Daoy (cell line): ENCODE measurements at regions not wholly inside any gene's neighbourhood (a gene's known extent, or its start where the extent isn't known, plus 50 kb on each side); places are given as distances from the start of the nearest gene placed in this dataset.
"Not testable (repeated sequence)": the region's sequence is repeated elsewhere in the genome, so short reads cannot be mapped to it uniquely, and the experiment has no call there.

Source experiments
- DNase-seq: peaks from one replicate; pipeline ENCODE4 v3.0.0-alpha.2; 2015; ENCODE audit warnings: low read depth

DNA sequence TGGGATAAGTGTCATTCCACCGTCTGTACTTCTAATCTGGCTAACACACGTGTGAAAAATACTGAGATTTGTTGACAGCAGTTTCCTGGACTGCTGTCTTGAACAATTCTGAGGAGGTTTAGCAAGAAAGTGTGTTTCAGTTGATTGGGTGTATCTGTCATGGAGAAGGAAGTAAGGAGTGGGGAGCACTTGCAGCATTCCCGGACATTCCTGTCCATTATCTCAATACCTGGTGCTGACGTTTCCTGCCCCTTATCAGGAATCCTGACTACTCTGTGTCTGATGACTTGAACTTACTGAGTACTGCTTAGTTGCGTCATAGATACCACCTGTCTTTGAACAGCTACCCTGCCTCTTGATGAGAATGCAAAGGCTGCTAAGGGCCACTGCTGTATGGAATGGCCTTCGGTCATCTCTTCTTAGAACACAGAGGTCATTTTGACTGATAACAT lies 72.0 kb upstream of the VKORC1L1 start:
- no peak for DNase-seq

DNA sequence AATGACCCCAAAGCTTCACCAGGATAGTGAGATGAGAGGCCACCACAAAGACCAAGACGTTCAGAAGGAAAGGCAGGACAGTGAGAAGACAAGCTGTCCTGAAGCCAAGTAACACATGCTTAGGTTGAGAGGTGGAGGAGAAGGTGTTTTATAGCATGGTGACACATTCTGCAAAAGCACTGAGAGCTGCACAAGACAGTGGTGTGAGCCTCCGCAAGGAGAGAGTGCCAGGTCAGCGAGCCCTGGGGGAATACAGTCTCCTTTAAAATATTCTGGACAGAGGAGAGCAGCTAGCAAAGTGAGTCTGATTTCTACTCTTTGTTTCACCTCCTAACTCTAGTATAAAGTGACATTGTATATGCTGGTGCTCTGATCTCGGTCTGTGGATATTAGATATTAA lies 68.0 kb upstream of the VKORC1L1 start:
- no peak for DNase-seq

DNA sequence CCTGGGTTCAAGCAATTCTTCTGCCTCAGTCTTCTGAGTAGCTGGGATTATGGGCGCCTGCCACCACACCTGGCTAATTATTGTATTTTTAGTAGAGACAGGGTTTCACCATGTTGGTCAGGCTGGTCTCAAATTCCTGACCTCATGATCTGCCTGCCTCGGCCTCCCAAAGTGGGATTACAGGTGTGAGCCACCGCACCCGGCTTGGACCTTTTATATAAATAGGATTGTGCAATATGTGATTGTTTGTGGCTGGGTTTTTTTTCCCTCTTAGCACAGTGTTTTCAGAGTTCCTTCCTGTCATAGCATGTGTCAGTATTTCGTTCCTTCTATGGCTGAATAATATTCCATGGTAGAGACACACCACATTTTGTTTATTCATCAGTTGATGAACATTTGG lies 65.8 kb upstream of the VKORC1L1 start:
- DNase-seq, result not testable (repeated sequence)

DNA sequence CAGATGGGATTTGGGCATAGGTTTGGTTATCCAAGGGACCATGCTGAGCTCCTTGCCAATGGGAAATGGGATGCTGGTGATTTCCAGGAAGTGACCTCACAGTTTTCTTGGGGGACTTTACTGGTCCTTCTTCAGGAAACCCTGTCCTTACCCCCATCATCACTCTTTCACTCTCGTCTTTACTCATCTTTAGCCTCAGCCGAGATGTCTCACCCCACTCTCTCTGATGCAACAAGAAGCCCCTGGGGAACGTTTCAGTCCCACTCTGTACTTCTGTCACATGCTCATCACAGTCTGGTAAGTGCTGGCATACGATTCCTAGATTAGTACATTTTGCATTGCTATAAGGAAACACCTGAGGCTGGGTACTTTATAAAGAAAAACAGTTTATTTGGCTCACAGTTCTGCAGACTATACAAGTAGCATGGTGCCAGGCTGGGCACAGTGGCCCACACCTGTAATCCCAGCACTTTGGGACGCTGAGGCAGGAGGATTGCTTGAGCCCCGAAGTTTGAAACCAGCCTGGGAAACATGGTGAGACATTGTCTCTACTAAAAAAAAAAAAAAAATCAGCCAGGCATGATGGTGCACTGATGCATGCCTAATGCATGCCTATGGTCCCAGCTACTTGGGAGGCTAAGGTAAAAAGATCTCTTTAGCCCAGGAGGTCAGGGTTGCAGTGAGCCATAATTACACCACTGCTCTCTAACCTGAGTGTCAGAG lies 63.5 kb upstream of the VKORC1L1 start:
- DNase-seq, result no peak

DNA sequence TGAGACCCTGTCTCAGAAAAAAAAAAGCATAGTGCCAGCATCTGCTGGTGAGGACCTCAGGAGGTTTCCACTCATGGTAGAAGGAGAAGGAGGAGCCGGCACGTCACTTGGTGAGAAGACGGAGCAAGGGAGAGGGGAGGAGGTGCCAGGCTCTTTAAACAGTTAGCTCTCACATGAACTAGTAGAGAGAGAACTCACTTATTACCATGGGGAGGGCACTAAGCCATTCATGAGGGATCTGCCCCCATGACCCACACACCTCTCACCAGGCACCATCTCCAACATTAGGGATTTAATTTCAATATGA lies 62.9 kb upstream of the VKORC1L1 start:
- no peak for DNase-seq

- DNase-seq, result no peak
These were observed 60.6 kb upstream of the VKORC1L1 start for GRCh38 chr7:65812281-65812680.

- peak; percentile 69 for DNase-seq
These were observed 58.2 kb upstream of the VKORC1L1 start for GRCh38 chr7:65814556-65815167.

DNA sequence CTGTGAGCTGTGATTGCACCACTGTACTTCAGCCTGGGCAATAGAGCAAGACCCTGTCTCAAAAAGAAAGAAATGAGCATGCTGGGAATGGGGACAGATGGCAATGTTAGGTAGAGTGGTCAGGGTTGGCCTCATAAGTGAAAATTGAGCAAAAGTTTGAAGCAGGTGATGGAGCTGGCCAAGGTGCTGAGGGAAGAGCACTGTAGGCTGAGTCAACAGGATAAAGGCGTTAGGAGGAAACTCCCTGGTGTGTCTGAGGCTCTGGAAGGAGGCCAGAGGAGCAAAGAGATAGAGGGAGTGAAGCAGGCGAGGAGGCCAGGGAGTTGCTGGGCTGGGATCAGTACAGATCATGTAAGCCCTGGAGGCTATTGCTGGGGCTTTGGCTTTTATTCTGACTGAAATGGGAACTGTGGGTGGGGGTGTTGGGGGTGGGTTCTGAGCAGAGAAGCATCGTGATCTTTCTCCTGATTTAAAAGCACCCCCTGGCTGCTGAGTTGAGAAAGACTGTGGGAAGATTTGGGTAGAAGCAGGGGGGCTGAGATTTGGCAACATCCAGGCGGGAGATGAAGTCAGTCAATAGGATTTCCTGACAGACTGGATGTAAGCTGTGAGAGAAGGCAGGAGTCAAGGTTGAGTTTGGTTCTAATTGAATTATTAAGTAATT lies 52.5 kb upstream of the VKORC1L1 start:
- no peak for DNase-seq
